Stimulated activated memory B cell treated with anti-CD40 and anti-IgM and Interleukin-4, amounts not matched to agents 10 μg/mL and 1 μg/mL and 100 μg/mL, for 72 hours (primary cell): ENCODE measurements at regions not wholly inside any gene's neighbourhood (a gene's known extent, or its start where the extent isn't known, plus 50 kb on each side); places are given as distances from the start of the nearest gene placed in this dataset.
"Not testable (repeated sequence)": the region's sequence is repeated elsewhere in the genome, so short reads cannot be mapped to it uniquely, and the experiment has no call there.

ENCODE experiments used
- ATAC-seq: fragments of 150-1000 bp; cut with Tn5 transposase; 2 replicates; pipeline ENCODE4 v1.10.0; 2021
- H3K27ac Mint-ChIP-seq: one replicate; pipeline ENCODE4 v1.8.0; 2022; ENCODE audit warnings: mild to moderate bottlenecking, mixed read lengths
- H3K27me3 Mint-ChIP-seq: one replicate; pipeline ENCODE4 v1.8.0; 2022; ENCODE audit warnings: mixed read lengths
- H3K36me3 Mint-ChIP-seq: one replicate; pipeline ENCODE4 v1.8.0; 2022; ENCODE audit warnings: mixed read lengths
- H3K4me1 Mint-ChIP-seq: one replicate; pipeline ENCODE4 v1.8.0; 2022; ENCODE audit warnings: mixed read lengths
- H3K4me3 Mint-ChIP-seq: one replicate; pipeline ENCODE4 v1.8.0; 2022; ENCODE audit warnings: mild to moderate bottlenecking, moderate library complexity, mixed read lengths
- H3K9me3 Mint-ChIP-seq: one replicate; pipeline ENCODE4 v1.8.0; 2022; ENCODE audit warnings: mixed read lengths

GRCh38 chrY:21600170-21600569, 65.5 kb downstream of the RBMY1A1 start:
- no peak overlapping the region for H3K27ac Mint-ChIP-seq

GRCh38 chrY:21601524-21601923, 66.8 kb downstream of the RBMY1A1 start:
- no peaks in the 10 kb centered on the region for H3K36me3 Mint-ChIP-seq
- no peak overlapping the region for H3K27ac Mint-ChIP-seq
- no peaks in the 10 kb centered on the region for H3K9me3 Mint-ChIP-seq
- no peak overlapping the region for H3K4me3 Mint-ChIP-seq
- no peaks in the 10 kb centered on the region for H3K4me1 Mint-ChIP-seq
- no peak for ATAC-seq
- no peaks in the 10 kb centered on the region for H3K27me3 Mint-ChIP-seq

More at GRCh38 chrY:21600170-21600569, 65.5 kb downstream of the RBMY1A1 start:
- no peak overlapping the region for H3K4me3 Mint-ChIP-seq
- H3K27me3 Mint-ChIP-seq, result no peaks in the 10 kb centered on the region
- ATAC-seq, result no peak
- H3K4me1 Mint-ChIP-seq, result no peaks in the 10 kb centered on the region
- H3K9me3 Mint-ChIP-seq, result no peaks in the 10 kb centered on the region
- no peaks in the 10 kb centered on the region for H3K36me3 Mint-ChIP-seq

- no peaks in the 10 kb centered on the region for H3K36me3 Mint-ChIP-seq
- no peak for ATAC-seq
- no peak overlapping the region for H3K27ac Mint-ChIP-seq
- no peaks in the 10 kb centered on the region for H3K9me3 Mint-ChIP-seq
- H3K4me1 Mint-ChIP-seq, result no peaks in the 10 kb centered on the region
- H3K27me3 Mint-ChIP-seq, result no peaks in the 10 kb centered on the region
- H3K4me3 Mint-ChIP-seq, result no peak overlapping the region
Measured at GRCh38 chrY:21602590-21602989, 67.9 kb downstream of the RBMY1A1 start.

GRCh38 chrY:21636137-21636536, 101.5 kb downstream of the RBMY1A1 start:
- Mint-ChIP-seq H3K9me3 (peaks cover 5% of the 10 kb centered on the region), H3K36me3 (no peaks in the 10 kb centered on the region), H3K27me3 (peaks cover 18% of the 10 kb centered on the region), H3K4me3 (no peak overlapping the region), H3K27ac (no peak overlapping the region), H3K4me1 (no peaks in the 10 kb centered on the region)
- ATAC-seq, result no peak

- no peaks in the 10 kb centered on the region for H3K4me1 Mint-ChIP-seq
- ATAC-seq, result no peak
- H3K27ac Mint-ChIP-seq, result no peak overlapping the region
- H3K9me3 Mint-ChIP-seq, result no peaks in the 10 kb centered on the region
- no peaks in the 10 kb centered on the region for H3K27me3 Mint-ChIP-seq
- no peak overlapping the region for H3K4me3 Mint-ChIP-seq
- H3K36me3 Mint-ChIP-seq, result no peaks in the 10 kb centered on the region
Measured at GRCh38 chrY:21650496-21650895, 115.8 kb downstream of the RBMY1A1 start.

GRCh38 chrY:21659057-21659456, 124.4 kb downstream of the RBMY1A1 start:
- not testable (repeated sequence) for H3K36me3 Mint-ChIP-seq, ATAC-seq, H3K27ac Mint-ChIP-seq, H3K9me3 Mint-ChIP-seq, H3K4me3 Mint-ChIP-seq, H3K4me1 Mint-ChIP-seq, H3K27me3 Mint-ChIP-seq

- not testable (repeated sequence) for H3K9me3 Mint-ChIP-seq, H3K27me3 Mint-ChIP-seq, H3K4me1 Mint-ChIP-seq, H3K36me3 Mint-ChIP-seq, H3K4me3 Mint-ChIP-seq, H3K27ac Mint-ChIP-seq
- peak; percentile 77 for ATAC-seq
Measured at GRCh38 chrY:21679590-21679989, 144.9 kb downstream of the RBMY1A1 start.

GRCh38 chrY:21686369-21686768, 151.7 kb downstream of the RBMY1A1 start:
- not testable (repeated sequence) for H3K4me3 Mint-ChIP-seq, H3K4me1 Mint-ChIP-seq, H3K27ac Mint-ChIP-seq, H3K9me3 Mint-ChIP-seq, H3K36me3 Mint-ChIP-seq, ATAC-seq, H3K27me3 Mint-ChIP-seq

- H3K27ac Mint-ChIP-seq, H3K4me3 Mint-ChIP-seq, H3K9me3 Mint-ChIP-seq: not testable (repeated sequence)
Measured at GRCh38 chrY:21701951-21702350, 167.3 kb downstream of the RBMY1A1 start.

GRCh38 chrY:21702927-21703326, 168.2 kb downstream of the RBMY1A1 start:
- H3K9me3 Mint-ChIP-seq, H3K4me3 Mint-ChIP-seq, H3K36me3 Mint-ChIP-seq, ATAC-seq, H3K4me1 Mint-ChIP-seq, H3K27ac Mint-ChIP-seq, H3K27me3 Mint-ChIP-seq: not testable (repeated sequence)

More at GRCh38 chrY:21701951-21702350, 167.3 kb downstream of the RBMY1A1 start:
- H3K4me1 Mint-ChIP-seq, H3K36me3 Mint-ChIP-seq, H3K27me3 Mint-ChIP-seq, ATAC-seq: not testable (repeated sequence)

- no peaks in the 10 kb centered on the region for H3K4me1 Mint-ChIP-seq
- no peaks in the 10 kb centered on the region for H3K36me3 Mint-ChIP-seq
- H3K27me3 Mint-ChIP-seq, result no peaks in the 10 kb centered on the region
- H3K9me3 Mint-ChIP-seq, result no peaks in the 10 kb centered on the region
- no peak for ATAC-seq
- no peak overlapping the region for H3K4me3 Mint-ChIP-seq
- H3K27ac Mint-ChIP-seq, result no peak overlapping the region
Measured at GRCh38 chrY:21705309-21705708, 170.6 kb downstream of the RBMY1A1 start.

- not testable (repeated sequence) for H3K9me3 Mint-ChIP-seq, H3K27me3 Mint-ChIP-seq, ATAC-seq, H3K4me3 Mint-ChIP-seq, H3K27ac Mint-ChIP-seq, H3K4me1 Mint-ChIP-seq, H3K36me3 Mint-ChIP-seq
Measured at GRCh38 chrY:21706611-21707010, 171.9 kb downstream of the RBMY1A1 start.

GRCh38 chrY:21735489-21736060, 158.8 kb downstream of the RBMY1D start:
- H3K27ac Mint-ChIP-seq, ATAC-seq, H3K27me3 Mint-ChIP-seq, H3K4me3 Mint-ChIP-seq, H3K36me3 Mint-ChIP-seq, H3K9me3 Mint-ChIP-seq, H3K4me1 Mint-ChIP-seq: not testable (repeated sequence)

- H3K27me3 Mint-ChIP-seq, H3K36me3 Mint-ChIP-seq, H3K27ac Mint-ChIP-seq, H3K9me3 Mint-ChIP-seq, ATAC-seq, H3K4me3 Mint-ChIP-seq, H3K4me1 Mint-ChIP-seq: not testable (repeated sequence)
Measured at GRCh38 chrY:21744998-21745397, 149.3 kb downstream of the RBMY1D start.

GRCh38 chrY:21760243-21760642, 134.1 kb downstream of the RBMY1D start:
- H3K4me1 Mint-ChIP-seq, H3K36me3 Mint-ChIP-seq, H3K4me3 Mint-ChIP-seq, H3K9me3 Mint-ChIP-seq, H3K27me3 Mint-ChIP-seq, H3K27ac Mint-ChIP-seq: not testable (repeated sequence)
- peak; percentile 63 for ATAC-seq

- not testable (repeated sequence) for ATAC-seq, H3K4me1 Mint-ChIP-seq
Measured at GRCh38 chrY:21767824-21768223, 126.5 kb downstream of the RBMY1D start.

More at GRCh38 chrY:21767824-21768223, 126.5 kb downstream of the RBMY1D start:
- not testable (repeated sequence) for H3K27me3 Mint-ChIP-seq, H3K27ac Mint-ChIP-seq, H3K4me3 Mint-ChIP-seq, H3K36me3 Mint-ChIP-seq, H3K9me3 Mint-ChIP-seq
